Ascending aorta (tissue), 2 donors: ENCODE measurements at regions not wholly inside any gene's neighbourhood (a gene's known extent, or its start where the extent isn't known, plus 50 kb on each side); places are given as distances from the start of the nearest gene placed in this dataset.

Source experiments
- DNase-seq, 2 donors: peaks; one replicate each; pipeline ENCODE4 v3.0.0-alpha.2; 2019; ENCODE audit warnings: low spot score in 2 of 2
- H3K27ac ChIP-seq, 2 donors: fragments of 200-600 bp; sonication (generic); one replicate each; pipeline ENCODE4 v1.5.1; 2016 to 2017; ENCODE audit warnings: mild to moderate bottlenecking in 1 of 2
- H3K27me3 ChIP-seq: fragments of 200-600 bp; sonication (generic); one replicate; pipeline ENCODE4 v1.5.1; 2017
- H3K36me3 ChIP-seq, 2 donors: fragments of 200-600 bp; sonication (generic); one replicate each; pipeline ENCODE4 v1.5.1; 2016
- H3K4me1 ChIP-seq, 2 donors: fragments of 200-600 bp; sonication (generic); one replicate each; pipeline ENCODE4 v1.5.1; 2016 to 2017; ENCODE audit warnings: mild to moderate bottlenecking in 1 of 2
- H3K4me3 ChIP-seq, 2 donors: fragments of 200-600 bp; sonication (generic); one replicate each; pipeline ENCODE4 v1.5.1; 2016 to 2017; ENCODE audit warnings: mild to moderate bottlenecking in 1 of 2
- H3K9me3 ChIP-seq, 2 donors: fragments of 200-600 bp; sonication (generic); one replicate each; pipeline ENCODE4 v1.5.1; 2016
- CTCF ChIP-seq, 3 experiments: fragments of 200-600 bp in 2 of 3; fragments of 450-650 bp in 1 of 3; sonication (generic) in 2 of 3; IDR thresholded peaks; one replicate each; pipeline ENCODE4 v1.5.1; 2016 to 2019; ENCODE audit warnings: antibody characterized with exemption in 3 of 3, mild to moderate bottlenecking in 1 of 3, moderate library complexity in 1 of 3
- intact Hi-C: fragments of 100-400 bp; cut with DNase I; formaldehyde crosslinking; loops from one replicate; pipeline ENCODE4 v1.15.1; 2023

- no peak overlapping the region for H3K4me3 ChIP-seq
- H3K27ac ChIP-seq, result no peak overlapping the region
- H3K27me3 ChIP-seq, result no peaks in the 10 kb centered on the region
- no peak for DNase-seq
- H3K4me1 ChIP-seq, result peaks cover 0 to 4% of the 10 kb centered on the region in 2 donors
- no peak for TF ChIP-seq CTCF (IDR thresholded peaks at IDR 0.05)
- no peaks in the 10 kb centered on the region for H3K36me3 ChIP-seq
- no peaks in the 10 kb centered on the region for H3K9me3 ChIP-seq
- intact Hi-C loops, result no loop called here
These were observed 79.7 kb upstream of the CARD18 start for GRCh38 chr11:105219269-105219668.

- intact Hi-C loops, result no loop called here
- no peak for TF ChIP-seq CTCF (IDR thresholded peaks at IDR 0.05)
- H3K4me1 ChIP-seq, result no peaks in the 10 kb centered on the region
- H3K9me3 ChIP-seq, result no peaks in the 10 kb centered on the region
- H3K4me3 ChIP-seq, result no peak overlapping the region
- H3K36me3 ChIP-seq, result no peaks in the 10 kb centered on the region
- H3K27me3 ChIP-seq, result no peaks in the 10 kb centered on the region
- no peak overlapping the region for H3K27ac ChIP-seq
- DNase-seq, result no peak
These were observed 76.0 kb upstream of the CARD18 start for GRCh38 chr11:105215528-105215927.

GRCh38 chr11:105211806-105212554, 72.4 kb upstream of the CARD18 start:
- Histone ChIP-seq H3K4me1 (no peaks in the 10 kb centered on the region), H3K36me3 (no peaks in the 10 kb centered on the region), H3K27ac (no peak overlapping the region), H3K9me3 (no peaks in the 10 kb centered on the region), H3K27me3 (no peaks in the 10 kb centered on the region), H3K4me3 (no peak overlapping the region)
- no peak for TF ChIP-seq CTCF (IDR thresholded peaks at IDR 0.05)
- intact Hi-C loops, result no loop called here
- DNase-seq, result no peak

GRCh38 chr11:105208019-105208418, 68.5 kb upstream of the CARD18 start:
- no peaks in the 10 kb centered on the region for H3K4me1 ChIP-seq
- no peak overlapping the region for H3K27ac ChIP-seq
- H3K27me3 ChIP-seq, result no peaks in the 10 kb centered on the region
- no peak for TF ChIP-seq CTCF (IDR thresholded peaks at IDR 0.05)
- no peaks in the 10 kb centered on the region for H3K9me3 ChIP-seq
- no peak for DNase-seq
- H3K4me3 ChIP-seq, result no peak overlapping the region
- H3K36me3 ChIP-seq, result no peaks in the 10 kb centered on the region
- intact Hi-C loops, result no loop called here

GRCh38 chr11:105206633-105207032, 67.1 kb upstream of the CARD18 start:
- DNase-seq, result no peak
- no peaks in the 10 kb centered on the region for H3K9me3 ChIP-seq
- H3K4me1 ChIP-seq, result no peaks in the 10 kb centered on the region
- no peaks in the 10 kb centered on the region for H3K36me3 ChIP-seq
- TF ChIP-seq CTCF (IDR thresholded peaks at IDR 0.05), result no peak
- intact Hi-C loops, result no loop called here
- H3K4me3 ChIP-seq, result no peak overlapping the region
- H3K27ac ChIP-seq, result no peak overlapping the region
- no peaks in the 10 kb centered on the region for H3K27me3 ChIP-seq

- Histone ChIP-seq H3K9me3 (no peaks in the 10 kb centered on the region), H3K27ac (no peak overlapping the region), H3K36me3 (no peaks in the 10 kb centered on the region), H3K4me1 (no peaks in the 10 kb centered on the region), H3K4me3 (no peak overlapping the region), H3K27me3 (no peaks in the 10 kb centered on the region)
- intact Hi-C loops, result no loop called here
- DNase-seq, result no peak
- TF ChIP-seq CTCF (IDR thresholded peaks at IDR 0.05), result no peak
These were observed 65.1 kb upstream of the CARD18 start for GRCh38 chr11:105204636-105205035.
